SK-N-SH (cell line): ENCODE measurements at regions not wholly inside any gene's neighbourhood (a gene's known extent, or its start where the extent isn't known, plus 50 kb on each side); places are given as distances from the start of the nearest gene placed in this dataset.

Source experiments
- CTCF ChIA-PET: fragments of 300-600, 350-600 bp; formaldehyde crosslinking; extraction: SDS; loops from one replicate; lab custom pipeline; 2021; lab: Yijun Ruan, JAX
- POLR2A ChIA-PET: fragments of 350-600 bp; sonication (Branson Sonifier 250); formaldehyde crosslinking; extraction: SDS; loops from one replicate; lab custom pipeline; 2020; ENCODE audit warnings: antibody characterized with exemption, inconsistent platforms; lab: Yijun Ruan, JAX
- DNase-seq: peaks from one replicate; pipeline ENCODE4 v3.0.0; 2012
- H2AFZ ChIP-seq: fragments of 200-600 bp; sonication (generic); 2 replicates; pipeline ENCODE4 v1.8.1; 2016; ENCODE audit warnings: antibody characterized with exemption, mild to moderate bottlenecking, low read depth
- H3F3A ChIP-seq: fragments of 200-600 bp; sonication (generic); replicated peaks from 2 replicates; pipeline ENCODE3; 2016; ENCODE audit warnings: antibody characterized with exemption, mild to moderate bottlenecking; ENCODE audit not compliant: insufficient read depth
- H3K27ac ChIP-seq, 2 experiments: fragments of 200-500 bp in 1 of 2; fragments of 200-600 bp in 1 of 2; sonication (Bioruptor generic) in 1 of 2; sonication (generic), shearing (Covaris generic) in 1 of 2; 2 replicates each; pipeline versions ENCODE4 v1.5.1 to v1.6.1; 2014 to 2016; ENCODE audit warnings: low read depth in 2 of 2, inconsistent platforms in 1 of 2, low read length in 1 of 2, mild to moderate bottlenecking in 1 of 2, mixed read lengths in 1 of 2
- H3K27me3 ChIP-seq: fragments of 200-600 bp; sonication (generic), shearing (Covaris generic); 2 replicates; pipeline ENCODE4 v1.6.1; 2016; ENCODE audit warnings: mixed run types; ENCODE audit not compliant: insufficient read depth
- H3K36me3 ChIP-seq, 2 experiments: fragments of 200-500 bp in 1 of 2; fragments of 200-600 bp in 1 of 2; sonication (Bioruptor generic) in 1 of 2; sonication (generic) in 1 of 2; replicated peaks in 1 of 2; 2 replicates each; pipeline versions ENCODE3 to v1.5.1; 2014 to 2016; ENCODE audit warnings: low read length in 1 of 2, mild to moderate bottlenecking in 1 of 2; ENCODE audit not compliant: insufficient read depth in 2 of 2, control insufficient read depth in 1 of 2
- H3K4me1 ChIP-seq, 2 experiments: fragments of 200-500 bp in 1 of 2; fragments of 200-600 bp in 1 of 2; sonication (Bioruptor generic) in 1 of 2; sonication (generic), shearing (Covaris generic) in 1 of 2; 2 replicates each; pipeline versions ENCODE4 v1.5.1 to v1.6.1; 2014 to 2016; ENCODE audit warnings: low read depth in 1 of 2, low read length in 1 of 2, mixed run types in 1 of 2; ENCODE audit not compliant: insufficient read depth in 2 of 2, control insufficient read depth in 1 of 2
- H3K4me2 ChIP-seq: fragments of 200-600 bp; sonication (generic), shearing (Covaris generic); 2 replicates; pipeline ENCODE4 v1.6.1; 2017; ENCODE audit warnings: mixed run types
- H3K4me3 ChIP-seq, 2 experiments: fragments of 200-500 bp in 1 of 2; fragments of 200-600 bp in 1 of 2; sonication (Bioruptor generic) in 1 of 2; sonication (generic), shearing (Covaris generic) in 1 of 2; 2 replicates each; pipeline versions ENCODE4 v1.5.1 to v1.8.1; 2014 to 2016; ENCODE audit warnings: low read depth in 2 of 2, inconsistent platforms in 1 of 2, low read length in 1 of 2, mild to moderate bottlenecking in 1 of 2, mixed read lengths in 1 of 2, moderate library complexity in 1 of 2
- H3K79me2 ChIP-seq: fragments of 200-600 bp; sonication (generic); 2 replicates; pipeline ENCODE4 v1.8.1; 2017; ENCODE audit warnings: mild to moderate bottlenecking; ENCODE audit not compliant: insufficient read depth
- H3K9ac ChIP-seq: fragments of 200-600 bp; sonication (generic); 2 replicates; pipeline ENCODE4 v1.6.1; 2017; ENCODE audit warnings: mixed run types
- H3K9me2 ChIP-seq: fragments of 200-600 bp; sonication (generic); 2 replicates; pipeline ENCODE4 v1.6.1; 2017; ENCODE audit warnings: mixed run types
- H3K9me3 ChIP-seq: fragments of 200-600 bp; sonication (generic); 2 replicates; pipeline ENCODE4 v1.6.1; 2017; ENCODE audit warnings: mixed run types, mild to moderate bottlenecking, moderate library complexity
- H4K20me1 ChIP-seq: fragments of 200-600 bp; sonication (generic); 2 replicates; pipeline ENCODE4 v1.6.1; 2017; ENCODE audit warnings: mild to moderate bottlenecking, mixed run types; ENCODE audit not compliant: insufficient read depth
- CHD2 ChIP-seq: fragments of 150-350 bp; IDR thresholded peaks from 2 replicates; pipeline ENCODE4 v1.6.1; 2018; ENCODE audit warnings: low read length; ENCODE audit not compliant: partially characterized antibody
- ELF1 ChIP-seq: IDR thresholded peaks from 2 replicates; pipeline ENCODE4 v1.4.0; 2012
- EP300 ChIP-seq, 2 experiments: IDR thresholded peaks; 2 replicates each; pipeline versions ENCODE4 v1.4.0 to v1.6.1; 2012; ENCODE audit warnings: borderline replicate concordance in 1 of 2, low read depth in 1 of 2, low read length in 1 of 2
- FOSL2 ChIP-seq: IDR thresholded peaks from 2 replicates; pipeline ENCODE4 v1.4.0; 2012; ENCODE audit warnings: low read depth, mild to moderate bottlenecking, moderate library complexity, borderline replicate concordance
- JUND ChIP-seq: IDR thresholded peaks from 2 replicates; pipeline ENCODE4 v1.4.0; 2012
- MEF2A ChIP-seq: IDR thresholded peaks from 2 replicates; pipeline ENCODE4 v1.4.0; 2012; ENCODE audit warnings: low read depth, borderline replicate concordance
- MXI1 ChIP-seq: IDR thresholded peaks from 2 replicates; pipeline ENCODE4 v1.6.1; 2012; ENCODE audit warnings: mild to moderate bottlenecking, low read depth, low read length, improper control_type of control experiment
- NFIC ChIP-seq: IDR thresholded peaks from 2 replicates; pipeline ENCODE4 v1.4.0; 2012; ENCODE audit warnings: borderline replicate concordance
- NRF1 ChIP-seq: IDR thresholded peaks from 2 replicates; pipeline ENCODE4 v1.6.1; 2012; ENCODE audit warnings: low read depth, mild to moderate bottlenecking, low read length
- PBX3 ChIP-seq: IDR thresholded peaks from 2 replicates; pipeline ENCODE4; 2012
- POLR2AphosphoS5 ChIP-seq: IDR thresholded peaks from 2 replicates; pipeline ENCODE4 v1.6.1; 2012; ENCODE audit warnings: low read depth, low read length
- RAD21 ChIP-seq: IDR thresholded peaks from 2 replicates; pipeline ENCODE4 v1.6.1; 2012; ENCODE audit warnings: mild to moderate bottlenecking, low read length
- RCOR1 ChIP-seq: fragments of 150-350 bp; IDR thresholded peaks from 2 replicates; pipeline ENCODE4 v1.6.1; 2017; ENCODE audit warnings: antibody characterized with exemption, low read length
- RXRA ChIP-seq: IDR thresholded peaks from 2 replicates; pipeline ENCODE4 v1.4.0; 2012; ENCODE audit warnings: low read depth, mild to moderate bottlenecking, borderline replicate concordance
- TAF1 ChIP-seq: IDR thresholded peaks from 2 replicates; pipeline ENCODE4 v1.6.1; 2012; ENCODE audit warnings: low read depth, mild to moderate bottlenecking, low read length, moderate library complexity, borderline replicate concordance
- TCF12 ChIP-seq: IDR thresholded peaks from 2 replicates; pipeline ENCODE4 v1.4.0; 2012
- TEAD4 ChIP-seq: IDR thresholded peaks from 2 replicates; pipeline ENCODE4 v1.4.0; 2012; ENCODE audit warnings: mild to moderate bottlenecking, borderline replicate concordance; ENCODE audit not compliant: insufficient read depth
- USF2 ChIP-seq: fragments of 150-350 bp; IDR thresholded peaks from 2 replicates; pipeline ENCODE4 v1.6.1; 2017; ENCODE audit warnings: antibody characterized with exemption, low read length, low read depth, borderline replicate concordance
- WGBS: methylation state at CpG from one replicate; pipeline ENCODE4 v1.1.6; 2017; ENCODE audit warnings: low lambda C conversion rate; 5-methylcytosine and 5-hydroxymethylcytosine counted together
- TF ChIP-seq, protein P1 (sequence below): IDR thresholded peaks from 2 replicates; pipeline ENCODE4 v1.4.0; 2012; ENCODE audit warnings: low read depth

DNA sequence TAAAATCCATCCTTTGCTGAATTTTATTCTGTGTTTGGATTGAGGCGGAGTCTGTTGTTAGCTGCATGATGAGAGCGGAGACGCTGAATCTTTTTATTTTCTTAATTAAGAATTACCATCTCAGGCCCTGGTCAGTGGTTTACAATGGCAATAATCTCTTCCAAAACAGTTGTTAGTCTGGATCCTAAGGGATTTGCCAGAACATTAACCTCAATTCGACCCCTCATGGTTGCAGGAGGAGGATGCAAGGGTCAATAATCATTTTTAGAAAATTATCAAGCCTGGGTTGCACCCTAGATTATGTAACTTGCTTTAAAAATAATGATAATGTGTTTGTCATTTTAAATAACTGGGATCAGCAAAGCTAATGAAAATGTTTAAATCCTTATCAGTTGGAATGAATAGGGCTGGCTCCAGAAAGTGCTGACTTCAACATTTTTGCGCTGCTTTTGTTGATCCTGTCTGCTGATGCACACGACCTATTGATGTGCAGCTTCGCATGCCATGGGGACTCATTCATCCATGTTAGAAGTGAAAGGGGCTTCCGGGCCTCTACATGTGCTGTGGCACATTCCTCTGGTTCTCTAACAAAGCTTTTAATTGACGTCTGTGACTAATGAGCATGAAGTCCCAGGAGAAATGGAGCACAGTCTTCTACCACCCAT is 80.7 kb upstream of the KIAA1217 start:
- ChIA-PET POLR2A (no interaction called here), CTCF (interaction anchor here (0.9 to 1.1 kb wide), 2 partner anchors 133 to 181 kb away, joined by 3 read pairs; no protein-coding TSS in a partner anchor)
- H3F3A ChIP-seq = no peaks in the 10 kb centered on the region
- H3K9ac ChIP-seq = no peak overlapping the region
- peaks cover 0 to 4% of the 10 kb centered on the region in 2 experiments; a peak in 2 of 4 replicates for H3K4me1 ChIP-seq
- no peak overlapping the region for H3K4me2 ChIP-seq
- no peaks in the 10 kb centered on the region for H3K79me2 ChIP-seq
- H3K4me3 ChIP-seq = no peak overlapping the region
- no peaks in the 10 kb centered on the region for H3K9me2 ChIP-seq
- no peak overlapping the region for H3K27ac ChIP-seq
- H4K20me1 ChIP-seq = no peaks in the 10 kb centered on the region
- no peaks in the 10 kb centered on the region for H3K36me3 ChIP-seq
- TF ChIP-seq PBX3 = no peak
- no peak for TF ChIP-seq NFIC
- no peak for TF ChIP-seq POLR2AphosphoS5
- no peak for TF ChIP-seq MEF2A
- TF ChIP-seq RAD21 = no peak
- no peak for TF ChIP-seq TEAD4
- no peak for TF ChIP-seq RXRA
- no peak for TF ChIP-seq USF2
- no peak for TF ChIP-seq ELF1
- no peak for TF ChIP-seq TAF1
- no peak for TF ChIP-seq NRF1
- no peak for TF ChIP-seq RCOR1
- TF ChIP-seq, protein P1, sequence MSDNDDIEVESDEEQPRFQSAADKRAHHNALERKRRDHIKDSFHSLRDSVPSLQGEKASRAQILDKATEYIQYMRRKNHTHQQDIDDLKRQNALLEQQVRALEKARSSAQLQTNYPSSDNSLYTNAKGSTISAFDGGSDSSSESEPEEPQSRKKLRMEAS = no peak
- no peak for TF ChIP-seq JUND
- TF ChIP-seq CHD2 = no peak
- TF ChIP-seq MXI1 = no peak
- no peaks in the 10 kb centered on the region for H3K9me3 ChIP-seq
- no peak for DNase-seq
- H3K27me3 ChIP-seq = no peaks in the 10 kb centered on the region
- WGBS = 83% methylated on average over 9 of the region's 9 CpGs
- no peak overlapping the region for H2AFZ ChIP-seq

DNA sequence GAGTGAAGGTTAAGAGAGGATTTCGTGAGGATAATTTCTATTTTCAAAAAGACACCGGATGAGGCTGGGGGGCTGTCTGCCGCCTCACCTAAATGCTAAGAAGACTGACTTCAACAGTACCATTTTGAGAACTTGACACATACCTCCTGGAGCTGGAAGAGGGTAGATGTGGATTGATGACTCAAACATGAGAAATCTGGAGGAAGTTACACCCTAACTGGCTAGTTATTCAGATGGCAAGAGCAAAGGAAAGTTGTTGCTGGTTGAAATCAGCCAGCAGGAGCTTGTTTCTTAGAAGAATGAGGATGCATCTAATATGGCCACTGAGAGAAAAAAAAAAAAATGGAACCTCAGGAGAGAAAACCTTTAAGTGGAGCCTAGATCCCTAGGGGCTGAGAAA is 76.2 kb upstream of the KIAA1217 start:
- H3K79me2 ChIP-seq = no peaks in the 10 kb centered on the region
- no peaks in the 10 kb centered on the region for H3K9me2 ChIP-seq
- H3K4me3 ChIP-seq = no peak overlapping the region
- H3F3A ChIP-seq = no peaks in the 10 kb centered on the region
- no peak overlapping the region; a peak in 1 of 4 replicates for H3K27ac ChIP-seq
- no peak for DNase-seq
- H3K9ac ChIP-seq = no peak overlapping the region
- H4K20me1 ChIP-seq = no peaks in the 10 kb centered on the region
- no peaks in the 10 kb centered on the region for H3K36me3 ChIP-seq
- CTCF ChIA-PET = no interaction called here
- TF ChIP-seq EP300 (IDR thresholded peaks at IDR 0.05; ENCODE audit: borderline replicate concordance in 1 of 2, low read depth in 1 of 2, low read length in 1 of 2) (no peak), TCF12 (peak; percentile 20; the same call in 1 of the 2 replicates), ELF1 (no peak), FOSL2 (peak; percentile 50; the same call in 1 of the 2 replicates), MXI1 (no peak), PBX3 (no peak), JUND (0 out of 2 replicates have a peak, but pooled peaks have one; percentile 27), RXRA (no peak)
- WGBS = 84% methylated on average over 3 of the region's 3 CpGs
- POLR2A ChIA-PET = no interaction called here
- peak overlapping the region; percentile 53; the same call in 1 of the 2 replicates for H2AFZ ChIP-seq
- H3K27me3 ChIP-seq = no peaks in the 10 kb centered on the region
- peaks cover 0 to 4% of the 10 kb centered on the region in 2 experiments; a peak in 2 of 4 replicates for H3K4me1 ChIP-seq
- H3K4me2 ChIP-seq = no peak overlapping the region
- H3K9me3 ChIP-seq = no peaks in the 10 kb centered on the region
